Naive thymus-derived CD4-positive, alpha-beta T cell (primary cell): ENCODE measurements at regions not wholly inside any gene's neighbourhood (a gene's known extent, or its start where the extent isn't known, plus 50 kb on each side); places are given as distances from the start of the nearest gene placed in this dataset.
"Not testable (repeated sequence)": the region's sequence is repeated elsewhere in the genome, so short reads cannot be mapped to it uniquely, and the experiment has no call there.

Experiments
- ATAC-seq: fragments of 150-1000 bp; cut with Tn5 transposase; 2 replicates; pipeline ENCODE4 v1.10.0; 2021; ENCODE audit warnings: mild to moderate bottlenecking, moderate library complexity
- CTCF ChIA-PET: fragments of 350-600 bp; sonication (Branson Sonifier 250); formaldehyde crosslinking; loops from one replicate; lab custom pipeline; 2021; ENCODE audit warnings: antibody characterized with exemption; lab: Charles Lee
- POLR2A ChIA-PET: fragments of 350-600 bp; sonication (Branson Sonifier 250); formaldehyde crosslinking; loops from one replicate; lab custom pipeline; 2021; ENCODE audit warnings: antibody characterized with exemption, inconsistent platforms; lab: Charles Lee
- DNase-seq, 9 donors: peaks; one replicate each; pipeline versions ENCODE4 v3.0.0 to v3.0.0-alpha.2; 2020 to 2022; ENCODE audit warnings: mixed read lengths in 1 of 9
- H3K27ac ChIP-seq: one replicate; pipeline ENCODE4 v1.7.0; 2013; ENCODE audit warnings: mild to moderate bottlenecking, low read depth, low read length, moderate library complexity
- H3K27me3 ChIP-seq, 2 donors: one replicate each; pipeline ENCODE4 v1.7.0; 2013; ENCODE audit warnings: low read length in 2 of 2, mild to moderate bottlenecking in 2 of 2, moderate library complexity in 2 of 2; ENCODE audit not compliant: control insufficient read depth in 2 of 2, insufficient read depth in 2 of 2
- H3K36me3 ChIP-seq, 3 experiments: 1 replicate in 2 of 3; 2 replicates in 1 of 3; pipeline ENCODE4 v1.7.0; 2013; ENCODE audit warnings: low read length in 3 of 3, mild to moderate bottlenecking in 3 of 3, moderate library complexity in 1 of 3; ENCODE audit not compliant: insufficient read depth in 3 of 3, control insufficient read depth in 2 of 3
- H3K4me1 ChIP-seq, 2 donors: one replicate each; pipeline ENCODE4 v1.7.0; 2013; ENCODE audit warnings: low read length in 2 of 2, mild to moderate bottlenecking in 2 of 2, moderate library complexity in 1 of 2; ENCODE audit not compliant: control insufficient read depth in 2 of 2, insufficient read depth in 2 of 2
- H3K4me3 ChIP-seq: 2 replicates; pipeline ENCODE4 v1.7.0; 2013; ENCODE audit warnings: mild to moderate bottlenecking, low read length
- H3K9me3 ChIP-seq, 3 experiments: 1 replicate in 2 of 3; 2 replicates in 1 of 3; pipeline ENCODE4 v1.7.0; 2013; ENCODE audit warnings: low read length in 3 of 3; ENCODE audit not compliant: control insufficient read depth in 2 of 3
- H3K27ac Mint-ChIP-seq, 9 donors: one replicate each; pipeline ENCODE4 v1.8.0; 2020 to 2022; ENCODE audit warnings: mixed read lengths in 9 of 9, mild to moderate bottlenecking in 8 of 9, moderate library complexity in 5 of 9, inconsistent platforms in 2 of 9
- H3K27me3 Mint-ChIP-seq, 5 donors: one replicate each; pipeline ENCODE4 v1.8.0; 2021 to 2022; ENCODE audit warnings: mixed read lengths in 5 of 5, mild to moderate bottlenecking in 1 of 5
- H3K36me3 Mint-ChIP-seq, 5 donors: one replicate each; pipeline ENCODE4 v1.8.0; 2020 to 2022; ENCODE audit warnings: mixed read lengths in 5 of 5, mild to moderate bottlenecking in 3 of 5, inconsistent platforms in 1 of 5
- H3K4me1 Mint-ChIP-seq, 7 donors: one replicate each; pipeline ENCODE4 v1.8.0; 2020 to 2022; ENCODE audit warnings: mixed read lengths in 7 of 7, mild to moderate bottlenecking in 3 of 7, inconsistent platforms in 1 of 7
- H3K4me3 Mint-ChIP-seq, 10 donors: one replicate each; pipeline ENCODE4 v1.8.0; 2020 to 2022; ENCODE audit warnings: mild to moderate bottlenecking in 10 of 10, mixed read lengths in 10 of 10, moderate library complexity in 6 of 10, inconsistent platforms in 2 of 10
- H3K9me3 Mint-ChIP-seq, 11 donors: one replicate each; pipeline ENCODE4 v1.8.0; 2020 to 2022; ENCODE audit warnings: mixed read lengths in 11 of 11, mild to moderate bottlenecking in 4 of 11, inconsistent platforms in 1 of 11, moderate library complexity in 1 of 11
- intact Hi-C, 2 donors: fragments of 100-400 bp; cut with micrococcal nuclease; formaldehyde crosslinking; loops; one replicate each; pipeline ENCODE4 v1.15.1; 2023

GRCh38 chr5:37926732-37927131, 86.9 kb upstream of the GDNF start:
- Histone ChIP-seq H3K27ac (no peak overlapping the region), H3K36me3 (no peaks in the 10 kb centered on the region), H3K27me3 (no peaks in the 10 kb centered on the region), H3K4me1 (no peaks in the 10 kb centered on the region), H3K9me3 (no peaks in the 10 kb centered on the region), H3K4me3 (no peak overlapping the region)
- CTCF ChIA-PET: no interaction called here
- no peak overlapping the region for H3K4me3 Mint-ChIP-seq
- intact Hi-C loops: no loop called here
- H3K9me3 Mint-ChIP-seq: peaks cover 0 to 19% (median 6%) of the 10 kb centered on the region in 11 donors
- no peaks in the 10 kb centered on the region for H3K4me1 Mint-ChIP-seq
- peaks cover 0 to 6% (median 0%) of the 10 kb centered on the region in 5 donors for H3K36me3 Mint-ChIP-seq
- no peak for DNase-seq
- peaks cover 0 to 32% (median 24%) of the 10 kb centered on the region in 5 donors for H3K27me3 Mint-ChIP-seq
- POLR2A ChIA-PET: interaction anchor here (0.6 kb wide), 1 partner anchor 18 kb away, joined by 3 read pairs; no protein-coding TSS in a partner anchor
- no peak for ATAC-seq
- H3K27ac Mint-ChIP-seq: no peak overlapping the region

GRCh38 chr5:37921452-37921851, 81.6 kb upstream of the GDNF start:
- no peak for ATAC-seq

GRCh38 chr5:37918424-37918823, 78.6 kb upstream of the GDNF start:
- no peak overlapping the region for H3K27ac Mint-ChIP-seq
- peaks cover 0 to 21% (median 14%) of the 10 kb centered on the region in 5 donors for H3K27me3 Mint-ChIP-seq
- ChIA-PET CTCF (no interaction called here), POLR2A (no interaction called here)
- H3K9me3 Mint-ChIP-seq: peaks cover 0 to 14% (median 2%) of the 10 kb centered on the region in 11 donors
- no peak overlapping the region for H3K27ac ChIP-seq
- intact Hi-C loops: no loop called here
- no peak overlapping the region for H3K4me3 ChIP-seq
- H3K27me3 ChIP-seq: no peaks in the 10 kb centered on the region
- no peaks in the 10 kb centered on the region for H3K36me3 Mint-ChIP-seq
- no peaks in the 10 kb centered on the region for H3K36me3 ChIP-seq
- no peaks in the 10 kb centered on the region for H3K9me3 ChIP-seq
- no peak for DNase-seq
- H3K4me1 Mint-ChIP-seq: no peaks in the 10 kb centered on the region
- ATAC-seq: no peak
- no peak overlapping the region for H3K4me3 Mint-ChIP-seq
- no peaks in the 10 kb centered on the region for H3K4me1 ChIP-seq

More at GRCh38 chr5:37921452-37921851, 81.6 kb upstream of the GDNF start:
- Histone ChIP-seq H3K4me3 (no peak overlapping the region), H3K27ac (no peak overlapping the region), H3K9me3 (no peaks in the 10 kb centered on the region), H3K27me3 (no peaks in the 10 kb centered on the region), H3K36me3 (no peaks in the 10 kb centered on the region), H3K4me1 (no peaks in the 10 kb centered on the region)
- Mint-ChIP-seq H3K4me3 (no peak overlapping the region), H3K36me3 (peaks cover 0 to 6% (median 0%) of the 10 kb centered on the region in 5 donors), H3K27ac (no peak overlapping the region), H3K9me3 (peaks cover 0 to 21% (median 4%) of the 10 kb centered on the region in 11 donors), H3K27me3 (peaks cover 0 to 38% (median 28%) of the 10 kb centered on the region in 5 donors), H3K4me1 (no peaks in the 10 kb centered on the region)
- intact Hi-C loops: no loop called here
- no peak for DNase-seq
- POLR2A ChIA-PET: no interaction called here
- CTCF ChIA-PET: no interaction called here

- no peaks in the 10 kb centered on the region for H3K4me1 ChIP-seq
- Mint-ChIP-seq H3K9me3 (peaks cover 0 to 12% (median 0%) of the 10 kb centered on the region in 11 donors), H3K27ac (no peak overlapping the region), H3K4me3 (no peak overlapping the region), H3K27me3 (peaks cover 0 to 22% (median 14%) of the 10 kb centered on the region in 5 donors), H3K36me3 (no peaks in the 10 kb centered on the region), H3K4me1 (no peaks in the 10 kb centered on the region)
- intact Hi-C loops: no loop called here
- H3K4me3 ChIP-seq: no peak overlapping the region
- POLR2A ChIA-PET: no interaction called here
- no peak overlapping the region for H3K27ac ChIP-seq
- H3K36me3 ChIP-seq: no peaks in the 10 kb centered on the region
- no peaks in the 10 kb centered on the region for H3K27me3 ChIP-seq
- H3K9me3 ChIP-seq: no peaks in the 10 kb centered on the region
- DNase-seq (no peak), ATAC-seq (no peak)
- CTCF ChIA-PET: no interaction called here
These were observed 76.7 kb upstream of the GDNF start for GRCh38 chr5:37916525-37916924.

- intact Hi-C loops: no loop called here
These were observed 75.4 kb upstream of the GDNF start for GRCh38 chr5:37915097-37915736.

GRCh38 chr5:37909610-37910266, 69.9 kb upstream of the GDNF start:
- H3K36me3 Mint-ChIP-seq, CTCF ChIA-PET, H3K4me3 ChIP-seq, ATAC-seq, H3K4me1 Mint-ChIP-seq, H3K27me3 ChIP-seq, H3K27ac Mint-ChIP-seq, H3K4me1 ChIP-seq, intact Hi-C loops, H3K36me3 ChIP-seq, H3K27ac ChIP-seq, H3K9me3 Mint-ChIP-seq, H3K4me3 Mint-ChIP-seq, DNase-seq, POLR2A ChIA-PET, H3K9me3 ChIP-seq: not testable (repeated sequence)
- peaks cover 20 to 48% (median 32%) of the 10 kb centered on the region in 5 donors for H3K27me3 Mint-ChIP-seq

More at GRCh38 chr5:37915097-37915736, 75.4 kb upstream of the GDNF start:
- no peak overlapping the region for H3K27ac ChIP-seq
- no peaks in the 10 kb centered on the region for H3K27me3 ChIP-seq
- Mint-ChIP-seq H3K27ac (no peak overlapping the region), H3K9me3 (peaks cover 0 to 5% (median 0%) of the 10 kb centered on the region in 11 donors), H3K4me1 (no peaks in the 10 kb centered on the region), H3K4me3 (no peak overlapping the region), H3K36me3 (no peaks in the 10 kb centered on the region), H3K27me3 (peaks cover 10 to 34% (median 13%) of the 10 kb centered on the region in 5 donors)
- no peak for DNase-seq
- no peaks in the 10 kb centered on the region for H3K9me3 ChIP-seq
- POLR2A ChIA-PET: no interaction called here
- no peak overlapping the region for H3K4me3 ChIP-seq
- H3K36me3 ChIP-seq: no peaks in the 10 kb centered on the region
- H3K4me1 ChIP-seq: no peaks in the 10 kb centered on the region
- ATAC-seq: no peak
- CTCF ChIA-PET: no interaction called here
